Urinary bladder (tissue), 3 donors: ENCODE measurements at regions not wholly inside any gene's neighbourhood (a gene's known extent, or its start where the extent isn't known, plus 50 kb on each side); places are given as distances from the start of the nearest gene placed in this dataset.

Experiments
- DNase-seq: peaks from one replicate; pipeline ENCODE4 v3.0.0-alpha.2; 2015; ENCODE audit errors: extremely low spot score
- H3K27ac ChIP-seq: one replicate; pipeline ENCODE4 v1.5.1; 2013; ENCODE audit warnings: low read depth, mild to moderate bottlenecking, moderate library complexity
- H3K36me3 ChIP-seq: one replicate; pipeline ENCODE4 v1.6.1; 2013; ENCODE audit warnings: mild to moderate bottlenecking, moderate library complexity; ENCODE audit not compliant: insufficient read depth
- H3K4me1 ChIP-seq: one replicate; pipeline ENCODE4 v1.6.1; 2013; ENCODE audit warnings: mild to moderate bottlenecking, moderate library complexity; ENCODE audit not compliant: insufficient read depth
- H3K4me3 ChIP-seq: one replicate; pipeline ENCODE4 v1.5.1; 2013; ENCODE audit warnings: low read depth, low read length
- WGBS: extraction: QIAGEN DNeasy Blood & Tissue Kit; methylation state at CpG from one replicate; pipeline ENCODE4 v1.1.7; 2013; 5-methylcytosine and 5-hydroxymethylcytosine counted together
- donor health status: healthy with polysubstance abuse.
- donor health status: healthy.

- no peak overlapping the region for H3K4me3 ChIP-seq
- 52% methylated on average over 7 of the region's 7 CpGs for WGBS
- H3K36me3 ChIP-seq = no peaks in the 10 kb centered on the region
- DNase-seq = peak; percentile 5
- H3K27ac ChIP-seq = no peak overlapping the region
- no peaks in the 10 kb centered on the region for H3K4me1 ChIP-seq
Observed at GRCh38 chrX:107565931-107566603, 62.2 kb upstream of the PRPS1 start.

- Histone ChIP-seq H3K36me3 (no peaks in the 10 kb centered on the region), H3K4me1 (no peaks in the 10 kb centered on the region), H3K27ac (no peak overlapping the region), H3K4me3 (no peak overlapping the region)
- no peak for DNase-seq
- 87% methylated on average over 2 of the region's 2 CpGs for WGBS
Observed at GRCh38 chrX:107566604-107567262, 61.6 kb upstream of the PRPS1 start.

DNA sequence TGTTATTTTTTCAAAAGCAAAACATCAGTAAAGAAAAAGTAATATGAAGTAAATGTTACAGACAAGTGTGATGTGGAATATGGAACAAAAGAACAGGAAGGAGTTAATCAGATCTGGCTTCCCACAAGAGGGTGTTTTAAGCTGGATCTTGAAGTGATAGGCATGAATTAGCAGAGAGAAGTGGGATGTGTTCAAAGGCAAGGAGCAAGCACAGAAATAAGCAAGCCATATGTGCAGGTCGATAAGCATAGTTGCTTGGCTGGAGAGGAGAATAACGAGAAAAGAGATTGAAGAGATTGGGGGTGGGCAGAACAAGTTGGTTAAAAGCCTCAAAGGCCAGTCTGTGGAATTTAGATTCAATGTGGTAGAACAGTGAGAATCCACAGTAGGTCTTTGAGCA lies 60.9 kb upstream of the PRPS1 start:
- Histone ChIP-seq H3K4me1 (no peaks in the 10 kb centered on the region), H3K27ac (no peak overlapping the region), H3K4me3 (no peak overlapping the region), H3K36me3 (no peaks in the 10 kb centered on the region)
- 38% methylated on average over 2 of the region's 2 CpGs for WGBS
- no peak for DNase-seq

GRCh38 chrX:107571296-107571998 lies 56.9 kb upstream of the PRPS1 start:
- no peak for DNase-seq
- H3K4me3 ChIP-seq = no peak overlapping the region
- 72% methylated on average over 9 of the region's 9 CpGs for WGBS
- peaks cover 2% of the 10 kb centered on the region for H3K4me1 ChIP-seq
- H3K27ac ChIP-seq = no peak overlapping the region
- no peaks in the 10 kb centered on the region for H3K36me3 ChIP-seq

DNA sequence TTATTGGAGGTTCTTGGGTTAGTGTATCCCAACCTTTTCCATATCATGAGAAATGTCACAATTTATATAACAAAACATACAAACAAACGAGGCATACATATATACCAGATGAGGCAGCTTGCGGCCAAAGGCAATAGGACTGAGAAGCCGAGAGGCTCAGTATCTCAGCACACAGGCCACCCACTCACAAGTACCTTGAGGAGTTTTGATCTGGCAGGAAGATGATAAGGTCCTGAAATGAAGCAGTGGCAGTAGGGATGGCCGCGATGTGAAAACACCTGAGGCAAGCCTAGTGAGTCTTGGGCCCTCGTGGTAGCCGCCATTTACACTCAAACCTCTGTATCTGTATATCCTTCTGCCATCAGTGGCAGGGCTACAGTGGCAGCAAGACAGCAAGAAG lies 55.3 kb upstream of the PRPS1 start:
- no peak overlapping the region for H3K27ac ChIP-seq
- WGBS = 95% methylated on average over 7 of the region's 7 CpGs
- H3K4me1 ChIP-seq = peaks cover 2% of the 10 kb centered on the region
- H3K36me3 ChIP-seq = no peaks in the 10 kb centered on the region
- no peak overlapping the region for H3K4me3 ChIP-seq
- DNase-seq = no peak

DNA sequence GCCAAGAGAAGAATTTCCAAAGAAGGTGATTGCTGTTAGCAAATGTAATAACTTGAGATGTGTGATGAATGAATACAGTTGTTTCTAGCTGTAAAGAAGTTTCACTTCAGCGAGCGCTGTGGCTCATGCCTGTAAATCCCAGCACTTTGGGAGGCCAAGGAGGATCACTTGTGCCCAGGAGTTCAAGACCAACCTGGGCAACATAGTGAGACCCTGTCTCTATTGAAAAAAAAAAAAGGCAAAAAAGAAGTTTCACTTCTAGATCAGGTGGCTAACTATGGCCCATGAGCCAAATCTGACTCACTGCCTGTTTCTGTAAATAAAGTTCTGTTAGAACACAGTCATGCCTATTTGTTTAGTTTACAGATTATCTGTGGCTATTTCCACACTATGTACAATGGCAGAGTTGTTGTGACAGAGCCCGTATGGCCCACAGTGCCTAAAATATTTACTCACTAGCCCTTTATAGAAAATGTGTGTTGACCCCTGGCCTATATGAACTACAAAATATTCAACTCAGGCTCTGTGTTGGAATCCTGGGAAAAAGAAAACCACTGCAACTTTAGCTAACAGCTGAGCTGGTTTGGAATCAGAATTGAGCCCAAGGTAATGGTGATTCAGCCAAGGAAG lies 54.1 kb upstream of the PRPS1 start:
- Histone ChIP-seq H3K27ac (peak overlapping the region; percentile 45), H3K4me3 (no peak overlapping the region), H3K4me1 (peaks cover 2% of the 10 kb centered on the region), H3K36me3 (no peaks in the 10 kb centered on the region)
- WGBS = 72% methylated on average over 3 of the region's 3 CpGs
- no peak for DNase-seq

GRCh38 chrX:107574711-107575110 lies 53.6 kb upstream of the PRPS1 start:
- H3K4me1 ChIP-seq = peaks cover 2% of the 10 kb centered on the region
- H3K27ac ChIP-seq = peak overlapping the region; percentile 45
- no peak overlapping the region for H3K4me3 ChIP-seq
- no peaks in the 10 kb centered on the region for H3K36me3 ChIP-seq
- no peak for DNase-seq

- no peak overlapping the region for H3K27ac ChIP-seq
- no peak for DNase-seq
- no peak overlapping the region for H3K4me3 ChIP-seq
- H3K4me1 ChIP-seq = peaks cover 2% of the 10 kb centered on the region
- WGBS = 93% methylated on average over 3 of the region's 3 CpGs
- H3K36me3 ChIP-seq = no peaks in the 10 kb centered on the region
Observed at GRCh38 chrX:107576392-107576791, 51.9 kb upstream of the PRPS1 start.

- WGBS = 100% methylated on average over 1 of the region's 1 CpG
- DNase-seq = no peak
- H3K4me3 ChIP-seq = no peak overlapping the region
- peaks cover 2% of the 10 kb centered on the region for H3K4me1 ChIP-seq
- H3K27ac ChIP-seq = no peak overlapping the region
- H3K36me3 ChIP-seq = no peaks in the 10 kb centered on the region
Observed at GRCh38 chrX:107576841-107577240, 51.5 kb upstream of the PRPS1 start.

DNA sequence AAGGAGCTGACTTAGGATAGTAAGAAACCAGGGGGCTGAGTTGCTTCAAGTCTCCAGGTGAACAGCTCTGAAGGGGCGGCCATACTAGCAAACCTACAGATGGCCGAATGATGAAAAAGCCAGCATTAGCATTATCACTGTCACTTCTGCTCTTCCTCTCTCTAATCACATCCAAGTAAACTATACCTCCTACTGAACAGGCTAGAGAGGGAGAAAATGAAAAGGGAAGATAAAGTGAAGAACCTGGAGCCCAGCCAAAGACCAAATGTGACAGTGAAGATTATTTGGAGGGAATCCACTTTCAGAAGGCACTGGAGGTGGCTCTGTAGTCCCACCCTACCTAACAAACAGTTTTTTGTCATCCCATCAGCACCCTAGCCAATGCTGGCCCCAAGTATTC lies 50.4 kb upstream of the PRPS1 start:
- H3K4me3 ChIP-seq = no peak overlapping the region
- H3K36me3 ChIP-seq = no peaks in the 10 kb centered on the region
- no peak for DNase-seq
- H3K27ac ChIP-seq = no peak overlapping the region
- WGBS = 89% methylated on average over 2 of the region's 2 CpGs
- H3K4me1 ChIP-seq = peaks cover 2% of the 10 kb centered on the region
